SU-DHL-6 (cell line): ENCODE measurements at regions not wholly inside any gene's neighbourhood (a gene's known extent, or its start where the extent isn't known, plus 50 kb on each side); places are given as distances from the start of the nearest gene placed in this dataset.

Experiments used
- H2AFZ ChIP-seq: fragments of 200-600 bp; sonication (generic); 2 replicates; pipeline ENCODE4 v1.6.1; 2014; ENCODE audit warnings: low read depth, mild to moderate bottlenecking, moderate library complexity, mixed read lengths, antibody characterized with exemption, low read length; ENCODE audit not compliant: severe bottlenecking
- H3F3A ChIP-seq: fragments of 200-600 bp; shearing (Covaris generic); 2 replicates; pipeline ENCODE4 v1.6.0; 2016; ENCODE audit warnings: antibody characterized with exemption, mild to moderate bottlenecking; ENCODE audit not compliant: insufficient read depth
- H3K27ac ChIP-seq: fragments of 200-600 bp; sonication (generic); 2 replicates; pipeline ENCODE4 v1.5.1; 2016; ENCODE audit warnings: low read depth, mild to moderate bottlenecking, low read length, moderate library complexity, mixed read lengths
- H3K27me3 ChIP-seq: fragments of 200-600 bp; sonication (generic), shearing (Covaris generic); 2 replicates; pipeline ENCODE4 v1.6.0; 2014; ENCODE audit warnings: mild to moderate bottlenecking, low read length
- H3K36me3 ChIP-seq: fragments of 200-600 bp; sonication (generic); 2 replicates; pipeline ENCODE4 v1.6.1; 2014; ENCODE audit warnings: mild to moderate bottlenecking, low read length, mixed read lengths
- H3K4me2 ChIP-seq: fragments of 300-600, 200-600 bp; shearing (Covaris generic), sonication (generic); 2 replicates; pipeline ENCODE4 v1.6.0; 2014; ENCODE audit warnings: low read length, low read depth, mild to moderate bottlenecking; ENCODE audit not compliant: poor library complexity, severe bottlenecking
- H3K4me3 ChIP-seq: fragments of 200-600 bp; sonication (generic); 2 replicates; pipeline ENCODE4 v1.5.1; 2014; ENCODE audit warnings: antibody characterized with exemption, low read length, mild to moderate bottlenecking, mixed read lengths; ENCODE audit not compliant: insufficient read depth, poor library complexity, severe bottlenecking
- H3K79me2 ChIP-seq: fragments of 200-600 bp; sonication (generic); 2 replicates; pipeline ENCODE4 v1.6.1; 2014; ENCODE audit warnings: mild to moderate bottlenecking, low read length, moderate library complexity; ENCODE audit not compliant: insufficient read depth
- H3K9ac ChIP-seq: fragments of 200-600 bp; sonication (generic); 2 replicates; pipeline ENCODE4 v1.7.0; 2014; ENCODE audit warnings: mild to moderate bottlenecking, low read length
- H3K9me2 ChIP-seq: fragments of 200-600 bp; sonication (generic); replicated peaks from 2 replicates; pipeline ENCODE4 v1.6.1; 2014; ENCODE audit warnings: low read length; ENCODE audit not compliant: insufficient read depth
- H3K9me3 ChIP-seq: fragments of 200-600 bp; sonication (generic); 2 replicates; pipeline ENCODE4 v1.6.1; 2014; ENCODE audit warnings: low read length, mixed read lengths; ENCODE audit not compliant: insufficient read depth
- H4K20me1 ChIP-seq: fragments of 200-600 bp; sonication (generic); 2 replicates; pipeline ENCODE4 v1.6.1; 2014; ENCODE audit warnings: low read depth, mild to moderate bottlenecking, antibody characterized with exemption, low read length, moderate library complexity, mixed read lengths
- EZH2phosphoT487 ChIP-seq: fragments of 200-600 bp; sonication (generic), shearing (Covaris generic); conservative IDR thresholded peaks from 2 replicates; pipeline ENCODE4 v1.6.1; 2018; ENCODE audit warnings: mild to moderate bottlenecking, antibody characterized with exemption, low read length, moderate library complexity, mixed read lengths
- TF ChIP-seq, protein P1 (sequence below): fragments of 200-600 bp; sonication (generic); IDR thresholded peaks from one replicate; pipeline ENCODE4 v1.5.1; 2017; ENCODE audit warnings: antibody characterized with exemption, mild to moderate bottlenecking, low read length, moderate library complexity; ENCODE audit not compliant: insufficient read depth, poor library complexity, severe bottlenecking

GRCh38 chr7:130993671-130994365 lies 259.8 kb upstream of the KLF14 start:
- Histone ChIP-seq H2AFZ (no peak overlapping the region), H3K79me2 (no peaks in the 10 kb centered on the region; the same call in 1 of the 2 replicates), H3K27ac (no peak overlapping the region), H4K20me1 (no peaks in the 10 kb centered on the region), H3K9ac (no peak overlapping the region), H3K27me3 (no peaks in the 10 kb centered on the region), H3K4me3 (no peak overlapping the region), H3K9me2 (no peaks in the 10 kb centered on the region), H3K4me2 (no peak overlapping the region), H3K9me3 (no peaks in the 10 kb centered on the region), H3F3A (no peaks in the 10 kb centered on the region), H3K36me3 (no peaks in the 10 kb centered on the region)
- no peak for TF ChIP-seq EZH2phosphoT487
- TF ChIP-seq, protein P1, sequence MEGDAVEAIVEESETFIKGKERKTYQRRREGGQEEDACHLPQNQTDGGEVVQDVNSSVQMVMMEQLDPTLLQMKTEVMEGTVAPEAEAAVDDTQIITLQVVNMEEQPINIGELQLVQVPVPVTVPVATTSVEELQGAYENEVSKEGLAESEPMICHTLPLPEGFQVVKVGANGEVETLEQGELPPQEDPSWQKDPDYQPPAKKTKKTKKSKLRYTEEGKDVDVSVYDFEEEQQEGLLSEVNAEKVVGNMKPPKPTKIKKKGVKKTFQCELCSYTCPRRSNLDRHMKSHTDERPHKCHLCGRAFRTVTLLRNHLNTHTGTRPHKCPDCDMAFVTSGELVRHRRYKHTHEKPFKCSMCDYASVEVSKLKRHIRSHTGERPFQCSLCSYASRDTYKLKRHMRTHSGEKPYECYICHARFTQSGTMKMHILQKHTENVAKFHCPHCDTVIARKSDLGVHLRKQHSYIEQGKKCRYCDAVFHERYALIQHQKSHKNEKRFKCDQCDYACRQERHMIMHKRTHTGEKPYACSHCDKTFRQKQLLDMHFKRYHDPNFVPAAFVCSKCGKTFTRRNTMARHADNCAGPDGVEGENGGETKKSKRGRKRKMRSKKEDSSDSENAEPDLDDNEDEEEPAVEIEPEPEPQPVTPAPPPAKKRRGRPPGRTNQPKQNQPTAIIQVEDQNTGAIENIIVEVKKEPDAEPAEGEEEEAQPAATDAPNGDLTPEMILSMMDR: no peak

- TF ChIP-seq EZH2phosphoT487: no peak
- TF ChIP-seq, protein P1: no peak
Measured at GRCh38 chr7:130994378-130995115, 260.5 kb upstream of the KLF14 start.

DNA sequence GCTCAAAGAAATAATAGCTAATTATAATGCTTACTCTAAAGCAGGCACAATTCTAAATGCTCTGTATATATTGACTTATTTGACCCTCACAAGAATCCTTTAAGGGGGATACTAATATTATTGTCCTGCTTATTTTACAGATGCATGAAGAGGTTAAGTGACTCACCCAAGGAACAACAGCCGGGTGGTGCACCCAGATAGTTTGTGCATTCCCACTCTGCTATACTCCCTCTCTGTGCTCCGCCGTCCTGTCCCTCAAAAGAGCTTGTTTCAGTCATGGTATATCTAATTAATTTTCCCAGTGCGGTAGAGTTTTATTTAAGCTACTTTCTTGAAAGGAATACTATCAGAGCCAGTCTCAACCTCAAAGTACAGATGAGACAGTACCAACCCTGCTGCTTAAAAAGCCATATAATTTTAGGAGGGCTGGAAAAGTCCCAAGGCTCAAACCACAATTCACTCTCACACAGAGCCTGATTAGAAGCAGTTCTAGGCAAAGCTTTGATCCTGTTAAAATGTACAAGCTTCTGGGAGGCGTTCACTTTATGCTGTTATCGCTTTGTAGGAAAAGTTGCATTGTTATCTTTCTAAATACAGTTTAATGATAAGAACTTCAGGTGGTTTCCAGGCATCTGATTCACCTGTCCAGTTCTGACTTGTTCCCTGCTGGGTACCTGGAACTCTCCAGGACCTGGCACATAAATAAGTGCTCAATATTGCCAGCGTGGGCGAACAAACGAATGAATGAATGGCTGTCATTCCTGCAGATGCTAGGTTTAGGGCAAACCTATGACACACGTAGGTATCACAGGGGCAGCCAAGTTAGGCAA lies 261.5 kb upstream of the KLF14 start:
- no peak overlapping the region for H3K27ac ChIP-seq
- H3K9me2 ChIP-seq: no peaks in the 10 kb centered on the region
- no peaks in the 10 kb centered on the region for H3K9me3 ChIP-seq
- no peaks in the 10 kb centered on the region for H3K36me3 ChIP-seq
- H3K4me2 ChIP-seq: no peak overlapping the region
- no peak for TF ChIP-seq EZH2phosphoT487
- H3K27me3 ChIP-seq: no peaks in the 10 kb centered on the region
- H4K20me1 ChIP-seq: no peaks in the 10 kb centered on the region
- H2AFZ ChIP-seq: no peak overlapping the region
- peaks cover 5% of the 10 kb centered on the region for H3K79me2 ChIP-seq
- H3K9ac ChIP-seq: no peak overlapping the region
- H3K4me3 ChIP-seq: no peak overlapping the region
- no peaks in the 10 kb centered on the region for H3F3A ChIP-seq

More at GRCh38 chr7:130994378-130995115, 260.5 kb upstream of the KLF14 start:
- no peak overlapping the region for H3K27ac ChIP-seq
- H3K36me3 ChIP-seq: no peaks in the 10 kb centered on the region
- H4K20me1 ChIP-seq: no peaks in the 10 kb centered on the region
- no peak overlapping the region for H3K4me2 ChIP-seq
- no peak overlapping the region for H3K4me3 ChIP-seq
- H3K79me2 ChIP-seq: peaks cover 2% of the 10 kb centered on the region
- H2AFZ ChIP-seq: no peak overlapping the region
- H3F3A ChIP-seq: no peaks in the 10 kb centered on the region
- no peaks in the 10 kb centered on the region for H3K9me2 ChIP-seq
- H3K9ac ChIP-seq: no peak overlapping the region
- no peaks in the 10 kb centered on the region for H3K9me3 ChIP-seq
- H3K27me3 ChIP-seq: no peaks in the 10 kb centered on the region
